ENCODE measurements at regions not wholly inside any gene's neighbourhood (a gene's known extent, or its start where the extent isn't known, plus 50 kb on each side); places are given as distances from the start of the nearest gene placed in this dataset.

GRCh38 chr11:134904103-134904790 is 492.2 kb upstream of the B3GAT1 start:
- H3K9me3 ChIP-seq, result no peaks in the 10 kb centered on the region
- no peak overlapping the region for H3K9ac ChIP-seq
- H3K27ac ChIP-seq, result no peak overlapping the region
- no peak overlapping the region for H3K4me3 ChIP-seq
- H3K36me3 ChIP-seq, result no peaks in the 10 kb centered on the region
- H4K20me1 ChIP-seq, result no peaks in the 10 kb centered on the region
- H3K27me3 ChIP-seq, result no peaks in the 10 kb centered on the region
- H3K4me2 ChIP-seq, result no peak overlapping the region
- no peak for TF ChIP-seq Cebpa-rat (IDR thresholded peaks at IDR 0.05)
- peaks cover 29% of the 10 kb centered on the region for H3K4me1 ChIP-seq

- no peak overlapping the region for H3K9ac ChIP-seq
- no peak for TF ChIP-seq Cebpa-rat (IDR thresholded peaks at IDR 0.05)
- H3K27ac ChIP-seq, result no peak overlapping the region
- no peaks in the 10 kb centered on the region for H3K27me3 ChIP-seq
- peaks cover 26% of the 10 kb centered on the region for H3K4me1 ChIP-seq
- H4K20me1 ChIP-seq, result no peaks in the 10 kb centered on the region
- H3K9me3 ChIP-seq, result no peaks in the 10 kb centered on the region
- H3K4me2 ChIP-seq, result no peak overlapping the region
- no peaks in the 10 kb centered on the region for H3K36me3 ChIP-seq
- H3K4me3 ChIP-seq, result no peak overlapping the region
Observed at GRCh38 chr11:134901955-134902918, 490.2 kb upstream of the B3GAT1 start.

GRCh38 chr11:134901542-134901941 is 489.5 kb upstream of the B3GAT1 start:
- no peaks in the 10 kb centered on the region for H3K9me3 ChIP-seq
- H3K36me3 ChIP-seq, result no peaks in the 10 kb centered on the region
- H3K27ac ChIP-seq, result no peak overlapping the region
- TF ChIP-seq Cebpa-rat (IDR thresholded peaks at IDR 0.05), result no peak
- no peaks in the 10 kb centered on the region for H3K27me3 ChIP-seq
- no peak overlapping the region for H3K4me3 ChIP-seq
- no peak overlapping the region for H3K9ac ChIP-seq
- peaks cover 19% of the 10 kb centered on the region for H3K4me1 ChIP-seq
- no peaks in the 10 kb centered on the region for H4K20me1 ChIP-seq
- no peak overlapping the region for H3K4me2 ChIP-seq

- no peaks in the 10 kb centered on the region for H3K27me3 ChIP-seq
- no peak overlapping the region for H3K27ac ChIP-seq
- no peak overlapping the region for H3K4me3 ChIP-seq
- no peak overlapping the region for H3K9ac ChIP-seq
- no peaks in the 10 kb centered on the region for H3K4me1 ChIP-seq
- H4K20me1 ChIP-seq, result no peaks in the 10 kb centered on the region
- H3K9me3 ChIP-seq, result peaks cover 16% of the 10 kb centered on the region
- no peaks in the 10 kb centered on the region for H3K36me3 ChIP-seq
- no peak overlapping the region for H3K4me2 ChIP-seq
- no peak for TF ChIP-seq Cebpa-rat (IDR thresholded peaks at IDR 0.05)
Observed at GRCh38 chr11:134893810-134894685, 482.0 kb upstream of the B3GAT1 start.

- Histone ChIP-seq H3K4me2 (no peak overlapping the region), H3K36me3 (no peaks in the 10 kb centered on the region), H3K9me3 (peaks cover 16% of the 10 kb centered on the region), H3K27ac (no peak overlapping the region), H3K4me3 (no peak overlapping the region), H3K4me1 (no peaks in the 10 kb centered on the region), H4K20me1 (no peaks in the 10 kb centered on the region), H3K27me3 (no peaks in the 10 kb centered on the region), H3K9ac (no peak overlapping the region)
- no peak for TF ChIP-seq Cebpa-rat (IDR thresholded peaks at IDR 0.05)
Observed at GRCh38 chr11:134890446-134890845, 478.4 kb upstream of the B3GAT1 start.

- no peak overlapping the region for H3K27ac ChIP-seq
- H3K4me3 ChIP-seq, result no peak overlapping the region
- no peaks in the 10 kb centered on the region for H3K36me3 ChIP-seq
- no peaks in the 10 kb centered on the region for H3K4me1 ChIP-seq
- H3K27me3 ChIP-seq, result no peaks in the 10 kb centered on the region
- H3K9ac ChIP-seq, result no peak overlapping the region
- no peak overlapping the region for H3K4me2 ChIP-seq
- no peak for TF ChIP-seq Cebpa-rat (IDR thresholded peaks at IDR 0.05)
- H3K9me3 ChIP-seq, result peaks cover 16% of the 10 kb centered on the region
- H4K20me1 ChIP-seq, result no peaks in the 10 kb centered on the region
Observed at GRCh38 chr11:134889832-134890231, 477.8 kb upstream of the B3GAT1 start.

GRCh38 chr11:134888821-134889220 is 476.8 kb upstream of the B3GAT1 start:
- H3K27me3 ChIP-seq, result no peaks in the 10 kb centered on the region
- H3K9me3 ChIP-seq, result peaks cover 16% of the 10 kb centered on the region
- no peak overlapping the region for H3K4me3 ChIP-seq
- no peaks in the 10 kb centered on the region for H4K20me1 ChIP-seq
- no peak overlapping the region for H3K9ac ChIP-seq
- no peak overlapping the region for H3K4me2 ChIP-seq
- H3K4me1 ChIP-seq, result no peaks in the 10 kb centered on the region
- H3K27ac ChIP-seq, result no peak overlapping the region
- TF ChIP-seq Cebpa-rat (IDR thresholded peaks at IDR 0.05), result no peak
- H3K36me3 ChIP-seq, result no peaks in the 10 kb centered on the region

- TF ChIP-seq Cebpa-rat (IDR thresholded peaks at IDR 0.05), result no peak
- no peaks in the 10 kb centered on the region for H3K27me3 ChIP-seq
- no peak overlapping the region for H3K9ac ChIP-seq
- no peaks in the 10 kb centered on the region for H3K36me3 ChIP-seq
- no peaks in the 10 kb centered on the region for H4K20me1 ChIP-seq
- H3K27ac ChIP-seq, result no peak overlapping the region
- H3K4me2 ChIP-seq, result no peak overlapping the region
- H3K4me3 ChIP-seq, result no peak overlapping the region
- H3K4me1 ChIP-seq, result no peaks in the 10 kb centered on the region
- H3K9me3 ChIP-seq, result peaks cover 16% of the 10 kb centered on the region
Observed at GRCh38 chr11:134887896-134888295, 475.9 kb upstream of the B3GAT1 start.

GRCh38 chr11:134883484-134883883 is 471.4 kb upstream of the B3GAT1 start:
- Histone ChIP-seq H4K20me1 (no peaks in the 10 kb centered on the region), H3K4me3 (no peak overlapping the region), H3K4me2 (no peak overlapping the region), H3K4me1 (no peaks in the 10 kb centered on the region), H3K27ac (no peak overlapping the region), H3K27me3 (no peaks in the 10 kb centered on the region), H3K36me3 (no peaks in the 10 kb centered on the region), H3K9me3 (no peaks in the 10 kb centered on the region), H3K9ac (no peak overlapping the region)
- TF ChIP-seq Cebpa-rat (IDR thresholded peaks at IDR 0.05), result no peak
